ENCODE measurements at regions not wholly inside any gene's neighbourhood (a gene's known extent, or its start where the extent isn't known, plus 50 kb on each side); places are given as distances from the start of the nearest gene placed in this dataset.

DNA sequence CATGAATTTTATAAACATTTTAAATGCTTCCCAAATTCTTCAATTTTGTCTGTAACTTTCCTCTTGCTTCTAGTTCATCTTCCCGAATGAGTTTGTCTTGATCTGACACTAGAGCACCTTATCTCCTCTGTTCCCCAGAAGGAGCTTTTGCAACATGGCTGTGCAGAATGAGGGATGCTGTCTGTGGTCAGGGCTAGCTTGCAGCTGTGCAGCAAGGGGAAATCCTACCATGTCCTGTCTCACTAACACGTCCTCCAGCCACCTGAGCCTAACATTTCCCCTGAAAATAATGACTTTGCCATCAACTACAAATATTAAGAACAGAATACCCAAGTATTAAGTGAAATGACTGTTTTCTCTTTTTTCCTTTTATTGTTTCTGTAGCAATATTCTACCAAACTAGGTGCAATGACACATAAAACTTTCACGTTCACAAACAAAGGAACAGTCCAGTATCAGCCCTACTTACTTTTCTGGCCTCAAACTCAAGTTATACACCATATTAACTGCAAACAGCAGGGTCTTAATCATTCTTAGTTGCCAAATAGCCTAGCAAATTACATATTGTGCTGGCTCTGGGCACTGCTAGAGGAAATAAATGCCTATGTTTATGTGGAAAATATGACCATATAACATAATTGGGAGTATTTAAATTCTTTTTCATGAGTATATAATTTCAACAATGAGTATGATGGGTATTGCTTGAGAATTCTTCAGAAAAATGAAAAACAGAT is 423.3 kb downstream of the CMPK2 start (continued):
- TF ChIP-seq, protein P1, sequence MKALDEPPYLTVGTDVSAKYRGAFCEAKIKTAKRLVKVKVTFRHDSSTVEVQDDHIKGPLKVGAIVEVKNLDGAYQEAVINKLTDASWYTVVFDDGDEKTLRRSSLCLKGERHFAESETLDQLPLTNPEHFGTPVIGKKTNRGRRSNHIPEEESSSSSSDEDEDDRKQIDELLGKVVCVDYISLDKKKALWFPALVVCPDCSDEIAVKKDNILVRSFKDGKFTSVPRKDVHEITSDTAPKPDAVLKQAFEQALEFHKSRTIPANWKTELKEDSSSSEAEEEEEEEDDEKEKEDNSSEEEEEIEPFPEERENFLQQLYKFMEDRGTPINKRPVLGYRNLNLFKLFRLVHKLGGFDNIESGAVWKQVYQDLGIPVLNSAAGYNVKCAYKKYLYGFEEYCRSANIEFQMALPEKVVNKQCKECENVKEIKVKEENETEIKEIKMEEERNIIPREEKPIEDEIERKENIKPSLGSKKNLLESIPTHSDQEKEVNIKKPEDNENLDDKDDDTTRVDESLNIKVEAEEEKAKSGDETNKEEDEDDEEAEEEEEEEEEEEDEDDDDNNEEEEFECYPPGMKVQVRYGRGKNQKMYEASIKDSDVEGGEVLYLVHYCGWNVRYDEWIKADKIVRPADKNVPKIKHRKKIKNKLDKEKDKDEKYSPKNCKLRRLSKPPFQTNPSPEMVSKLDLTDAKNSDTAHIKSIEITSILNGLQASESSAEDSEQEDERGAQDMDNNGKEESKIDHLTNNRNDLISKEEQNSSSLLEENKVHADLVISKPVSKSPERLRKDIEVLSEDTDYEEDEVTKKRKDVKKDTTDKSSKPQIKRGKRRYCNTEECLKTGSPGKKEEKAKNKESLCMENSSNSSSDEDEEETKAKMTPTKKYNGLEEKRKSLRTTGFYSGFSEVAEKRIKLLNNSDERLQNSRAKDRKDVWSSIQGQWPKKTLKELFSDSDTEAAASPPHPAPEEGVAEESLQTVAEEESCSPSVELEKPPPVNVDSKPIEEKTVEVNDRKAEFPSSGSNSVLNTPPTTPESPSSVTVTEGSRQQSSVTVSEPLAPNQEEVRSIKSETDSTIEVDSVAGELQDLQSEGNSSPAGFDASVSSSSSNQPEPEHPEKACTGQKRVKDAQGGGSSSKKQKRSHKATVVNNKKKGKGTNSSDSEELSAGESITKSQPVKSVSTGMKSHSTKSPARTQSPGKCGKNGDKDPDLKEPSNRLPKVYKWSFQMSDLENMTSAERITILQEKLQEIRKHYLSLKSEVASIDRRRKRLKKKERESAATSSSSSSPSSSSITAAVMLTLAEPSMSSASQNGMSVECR (CRISPR knock-in tag; IDR thresholded peaks at IDR 0.05; ENCODE audit: borderline replicate concordance), result no peak
- no peak for TF ChIP-seq OVOL2 (CRISPR knock-in tag; IDR thresholded peaks at IDR 0.05; ENCODE audit: borderline replicate concordance)
- TF ChIP-seq ATF1 (CRISPR knock-in tag; IDR thresholded peaks at IDR 0.05), result no peak
- no peak for TF ChIP-seq ZNF232 (CRISPR knock-in tag; IDR thresholded peaks at IDR 0.05)
- TF ChIP-seq ELF4 (CRISPR knock-in tag; IDR thresholded peaks at IDR 0.05; ENCODE audit: low read depth), result no peak
- TF ChIP-seq, protein P2, sequence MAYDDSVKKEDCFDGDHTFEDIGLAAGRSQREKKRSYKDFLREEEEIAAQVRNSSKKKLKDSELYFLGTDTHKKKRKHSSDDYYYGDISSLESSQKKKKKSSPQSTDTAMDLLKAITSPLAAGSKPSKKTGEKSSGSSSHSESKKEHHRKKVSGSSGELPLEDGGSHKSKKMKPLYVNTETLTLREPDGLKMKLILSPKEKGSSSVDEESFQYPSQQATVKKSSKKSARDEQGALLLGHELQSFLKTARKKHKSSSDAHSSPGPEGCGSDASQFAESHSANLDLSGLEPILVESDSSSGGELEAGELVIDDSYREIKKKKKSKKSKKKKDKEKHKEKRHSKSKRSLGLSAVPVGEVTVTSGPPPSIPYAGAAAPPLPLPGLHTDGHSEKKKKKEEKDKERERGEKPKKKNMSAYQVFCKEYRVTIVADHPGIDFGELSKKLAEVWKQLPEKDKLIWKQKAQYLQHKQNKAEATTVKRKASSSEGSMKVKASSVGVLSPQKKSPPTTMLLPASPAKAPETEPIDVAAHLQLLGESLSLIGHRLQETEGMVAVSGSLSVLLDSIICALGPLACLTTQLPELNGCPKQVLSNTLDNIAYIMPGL (CRISPR knock-in tag; IDR thresholded peaks at IDR 0.05), result no peak
- no peak for TF ChIP-seq ESRRA (CRISPR knock-in tag; IDR thresholded peaks at IDR 0.05; ENCODE audit: borderline replicate concordance)
- no peak for TF ChIP-seq ZNF138 (CRISPR knock-in tag; conservative IDR thresholded peaks at IDR 0.05)
- TF ChIP-seq, protein P3, sequence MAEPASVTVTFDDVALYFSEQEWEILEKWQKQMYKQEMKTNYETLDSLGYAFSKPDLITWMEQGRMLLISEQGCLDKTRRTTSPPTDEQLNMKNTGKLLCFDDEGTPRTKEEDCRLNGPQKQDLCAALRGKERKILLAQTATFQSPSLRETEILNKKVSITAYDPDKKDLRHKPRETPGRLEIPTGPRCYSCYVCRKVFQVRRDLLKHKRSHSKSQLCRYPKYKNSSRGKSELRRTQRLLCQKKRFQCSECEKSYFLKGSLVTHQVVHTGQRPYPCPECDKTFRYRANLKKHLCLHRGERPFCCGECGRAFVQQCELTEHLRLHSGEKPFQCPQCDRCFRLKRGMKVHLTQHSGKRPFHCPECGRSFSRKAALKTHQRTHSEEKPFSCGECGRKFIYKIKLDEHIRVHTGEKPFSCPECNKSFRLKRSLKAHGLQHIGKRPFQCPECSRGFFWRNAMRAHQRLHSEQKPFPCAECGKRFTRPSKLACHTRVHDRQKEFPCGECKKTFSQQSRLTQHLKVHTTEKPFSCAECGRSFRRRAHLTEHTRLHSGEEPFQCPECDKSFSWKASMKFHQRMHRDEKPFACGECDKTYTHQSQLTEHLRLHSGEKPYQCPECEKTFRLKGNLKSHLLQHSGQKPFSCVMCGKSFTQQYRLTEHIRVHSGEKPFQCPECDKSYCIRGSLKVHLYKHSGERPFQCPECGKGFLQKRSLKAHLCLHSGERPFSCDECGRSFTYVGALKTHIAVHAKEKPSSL (CRISPR knock-in tag; conservative IDR thresholded peaks at IDR 0.05), result no peak
- no peak for TF ChIP-seq GTF2I (CRISPR knock-in tag; conservative IDR thresholded peaks at IDR 0.05)
- TF ChIP-seq, protein P4, sequence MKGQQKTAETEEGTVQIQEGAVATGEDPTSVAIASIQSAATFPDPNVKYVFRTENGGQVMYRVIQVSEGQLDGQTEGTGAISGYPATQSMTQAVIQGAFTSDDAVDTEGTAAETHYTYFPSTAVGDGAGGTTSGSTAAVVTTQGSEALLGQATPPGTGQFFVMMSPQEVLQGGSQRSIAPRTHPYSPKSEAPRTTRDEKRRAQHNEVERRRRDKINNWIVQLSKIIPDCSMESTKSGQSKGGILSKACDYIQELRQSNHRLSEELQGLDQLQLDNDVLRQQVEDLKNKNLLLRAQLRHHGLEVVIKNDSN (CRISPR knock-in tag; IDR thresholded peaks at IDR 0.05), result no peak
- TF ChIP-seq FOXK1 (CRISPR knock-in tag; IDR thresholded peaks at IDR 0.05), result no peak
- TF ChIP-seq, protein P5, sequence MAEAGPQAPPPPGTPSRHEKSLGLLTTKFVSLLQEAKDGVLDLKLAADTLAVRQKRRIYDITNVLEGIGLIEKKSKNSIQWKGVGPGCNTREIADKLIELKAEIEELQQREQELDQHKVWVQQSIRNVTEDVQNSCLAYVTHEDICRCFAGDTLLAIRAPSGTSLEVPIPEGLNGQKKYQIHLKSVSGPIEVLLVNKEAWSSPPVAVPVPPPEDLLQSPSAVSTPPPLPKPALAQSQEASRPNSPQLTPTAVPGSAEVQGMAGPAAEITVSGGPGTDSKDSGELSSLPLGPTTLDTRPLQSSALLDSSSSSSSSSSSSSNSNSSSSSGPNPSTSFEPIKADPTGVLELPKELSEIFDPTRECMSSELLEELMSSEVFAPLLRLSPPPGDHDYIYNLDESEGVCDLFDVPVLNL (CRISPR knock-in tag; IDR thresholded peaks at IDR 0.05; ENCODE audit: borderline replicate concordance, low read depth), result no peak

DNA sequence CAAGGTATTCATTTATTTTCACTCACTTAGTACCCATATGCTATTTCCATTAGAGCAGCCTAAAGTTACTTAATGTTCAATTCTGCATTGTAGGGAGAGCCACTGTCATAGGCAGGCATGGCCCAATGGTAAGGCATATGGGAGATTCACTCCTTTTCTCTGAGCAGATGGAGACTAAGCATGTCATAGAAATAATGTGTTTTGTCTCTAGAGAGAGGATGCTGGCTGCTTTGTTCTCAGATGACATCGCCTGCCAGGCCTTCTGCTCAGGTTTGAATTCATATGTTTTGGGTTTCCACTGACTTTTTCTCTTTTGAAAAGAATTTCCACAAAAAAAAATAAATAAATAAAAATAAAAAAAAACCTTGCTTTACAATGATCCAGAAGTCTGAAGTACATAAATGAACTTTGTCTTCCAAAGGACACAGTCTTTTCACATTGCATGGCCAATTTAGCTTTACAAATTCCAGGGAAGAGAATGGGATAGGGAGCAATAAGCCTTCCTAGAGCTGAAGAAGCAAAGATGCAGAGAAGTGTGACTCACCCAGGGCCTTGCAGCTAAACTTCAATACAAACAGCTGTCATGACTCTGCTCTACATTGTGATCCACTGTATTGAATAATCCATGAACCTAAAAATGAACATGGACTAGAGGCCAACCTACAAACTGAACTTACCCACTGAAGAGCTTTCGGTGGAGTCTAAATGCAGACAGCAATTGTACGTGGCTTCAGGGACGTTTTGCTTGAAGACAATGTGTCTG is 422.5 kb downstream of the CMPK2 start:
- ATAC-seq, result no peak
- Mint-ChIP-seq H3K36me3 (peaks cover 72% of the 10 kb centered on the region), H3K4me3 (no peak overlapping the region), H3K4me1 (no peaks in the 10 kb centered on the region), H3K27me3 (ENCODE audit: low read depth) (peaks cover 7% of the 10 kb centered on the region), H3K27ac (no peak overlapping the region), H3K9me3 (peaks cover 83% of the 10 kb centered on the region)
- ChIA-PET POLR2A (no interaction called here), CTCF (no interaction called here)
- DNase-seq (ENCODE audit: low spot score), result no peak
- TF ChIP-seq, protein P6, sequence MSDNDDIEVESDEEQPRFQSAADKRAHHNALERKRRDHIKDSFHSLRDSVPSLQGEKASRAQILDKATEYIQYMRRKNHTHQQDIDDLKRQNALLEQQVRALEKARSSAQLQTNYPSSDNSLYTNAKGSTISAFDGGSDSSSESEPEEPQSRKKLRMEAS (CRISPR knock-in tag; IDR thresholded peaks at IDR 0.05), result no peak
- TF ChIP-seq NR1H2 (CRISPR knock-in tag; IDR thresholded peaks at IDR 0.05) (no peak), PRRX2 (CRISPR knock-in tag; IDR thresholded peaks at IDR 0.05) (no peak), FOXJ3 (CRISPR knock-in tag; IDR thresholded peaks at IDR 0.05; ENCODE audit: borderline replicate concordance) (no peak), CBFB (CRISPR knock-in tag; IDR thresholded peaks at IDR 0.05; ENCODE audit: low read depth) (no peak), ZNF423 (CRISPR knock-in tag; IDR thresholded peaks at IDR 0.05) (no peak), TP53 (CRISPR knock-in tag; IDR thresholded peaks at IDR 0.05) (no peak)
- TF ChIP-seq, protein P1 (CRISPR knock-in tag; IDR thresholded peaks at IDR 0.05; ENCODE audit: borderline replicate concordance), result no peak

Data from WTC11 (cell line).